ENCODE measurements at regions not wholly inside any gene's neighbourhood (a gene's known extent, or its start where the extent isn't known, plus 50 kb on each side); places are given as distances from the start of the nearest gene placed in this dataset.

GRCh38 chr5:51646482-51646881 lies 263.2 kb downstream of the ISL1 start:
- TF ChIP-seq, protein P1, sequence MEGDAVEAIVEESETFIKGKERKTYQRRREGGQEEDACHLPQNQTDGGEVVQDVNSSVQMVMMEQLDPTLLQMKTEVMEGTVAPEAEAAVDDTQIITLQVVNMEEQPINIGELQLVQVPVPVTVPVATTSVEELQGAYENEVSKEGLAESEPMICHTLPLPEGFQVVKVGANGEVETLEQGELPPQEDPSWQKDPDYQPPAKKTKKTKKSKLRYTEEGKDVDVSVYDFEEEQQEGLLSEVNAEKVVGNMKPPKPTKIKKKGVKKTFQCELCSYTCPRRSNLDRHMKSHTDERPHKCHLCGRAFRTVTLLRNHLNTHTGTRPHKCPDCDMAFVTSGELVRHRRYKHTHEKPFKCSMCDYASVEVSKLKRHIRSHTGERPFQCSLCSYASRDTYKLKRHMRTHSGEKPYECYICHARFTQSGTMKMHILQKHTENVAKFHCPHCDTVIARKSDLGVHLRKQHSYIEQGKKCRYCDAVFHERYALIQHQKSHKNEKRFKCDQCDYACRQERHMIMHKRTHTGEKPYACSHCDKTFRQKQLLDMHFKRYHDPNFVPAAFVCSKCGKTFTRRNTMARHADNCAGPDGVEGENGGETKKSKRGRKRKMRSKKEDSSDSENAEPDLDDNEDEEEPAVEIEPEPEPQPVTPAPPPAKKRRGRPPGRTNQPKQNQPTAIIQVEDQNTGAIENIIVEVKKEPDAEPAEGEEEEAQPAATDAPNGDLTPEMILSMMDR (IDR thresholded peaks at IDR 0.05; ENCODE audit: low read length) = no peak
- TF ChIP-seq EZH2 (optimal IDR thresholded peaks at IDR 0.05; ENCODE audit: low read depth, low read length) = no peak
